GM23248 (cell line): ENCODE measurements at regions not wholly inside any gene's neighbourhood (a gene's known extent, or its start where the extent isn't known, plus 50 kb on each side); places are given as distances from the start of the nearest gene placed in this dataset.

Experiments
- DNase-seq: peaks from one replicate; pipeline ENCODE4 v3.0.0-alpha.2; 2015
- H2AFZ ChIP-seq: fragments of 200-600 bp; sonication (generic); 2 replicates; pipeline ENCODE4 v1.6.1; 2016; ENCODE audit warnings: antibody characterized with exemption
- H3F3A ChIP-seq: fragments of 200-600 bp; sonication (generic); 2 replicates; pipeline ENCODE4 v1.6.1; 2016; ENCODE audit warnings: mild to moderate bottlenecking, antibody characterized with exemption, mixed run types; ENCODE audit not compliant: insufficient read depth
- H3K27ac ChIP-seq: fragments of 200-600 bp; sonication (generic); 2 replicates; pipeline ENCODE4 v1.5.1; 2016; ENCODE audit warnings: mild to moderate bottlenecking
- H3K27me3 ChIP-seq: fragments of 200-600 bp; sonication (generic); replicated peaks from 2 replicates; pipeline ENCODE4 v1.6.1; 2016; ENCODE audit warnings: mild to moderate bottlenecking; ENCODE audit not compliant: insufficient read depth
- H3K36me3 ChIP-seq: fragments of 200-600 bp; sonication (generic); 2 replicates; pipeline ENCODE4 v1.6.1; 2016; ENCODE audit warnings: low read depth, mild to moderate bottlenecking
- H3K4me1 ChIP-seq: fragments of 200-600 bp; sonication (generic); 2 replicates; pipeline ENCODE4 v1.6.1; 2016; ENCODE audit warnings: mild to moderate bottlenecking; ENCODE audit not compliant: insufficient read depth
- H3K4me2 ChIP-seq: fragments of 200-600 bp; sonication (generic); one replicate; pipeline ENCODE4 v1.6.1; 2016; ENCODE audit warnings: mild to moderate bottlenecking; ENCODE audit not compliant: unreplicated experiment
- H3K4me3 ChIP-seq: fragments of 200-600 bp; sonication (generic); 2 replicates; pipeline ENCODE4 v1.5.1; 2016; ENCODE audit warnings: mild to moderate bottlenecking
- H3K79me2 ChIP-seq: fragments of 200-600 bp; sonication (generic); 2 replicates; pipeline ENCODE4 v1.6.1; 2016; ENCODE audit warnings: mild to moderate bottlenecking; ENCODE audit not compliant: insufficient read depth
- H3K9ac ChIP-seq: fragments of 200-600 bp; sonication (generic); 2 replicates; pipeline ENCODE4 v1.6.1; 2016; ENCODE audit warnings: mild to moderate bottlenecking
- H3K9me2 ChIP-seq: fragments of 200-600 bp; sonication (generic); 2 replicates; pipeline ENCODE4 v1.6.1; 2016; ENCODE audit warnings: mixed run types, mild to moderate bottlenecking, moderate library complexity; ENCODE audit not compliant: insufficient read depth
- H3K9me3 ChIP-seq: fragments of 200-600 bp; sonication (generic); one replicate; pipeline ENCODE4 v1.6.1; 2017; ENCODE audit warnings: low read depth
- H4K20me1 ChIP-seq: fragments of 200-600 bp; sonication (generic); 2 replicates; pipeline ENCODE4 v1.6.0; 2016; ENCODE audit not compliant: insufficient read depth
- EZH2 ChIP-seq: fragments of 200-600 bp; sonication (generic); IDR thresholded peaks from 2 replicates; pipeline ENCODE4 v1.6.1; 2018; ENCODE audit warnings: antibody characterized with exemption, mild to moderate bottlenecking; ENCODE audit not compliant: insufficient read depth, poor library complexity, severe bottlenecking
- EZH2phosphoT487 ChIP-seq: fragments of 200-600 bp; sonication (generic); IDR thresholded peaks from 2 replicates; pipeline ENCODE4 v1.6.1; 2018; ENCODE audit warnings: antibody characterized with exemption, moderate library complexity, mild to moderate bottlenecking, low read depth; ENCODE audit not compliant: insufficient read depth
- WGBS, 2 experiments: methylation state at CpG; one replicate each; pipeline ENCODE4 v1.1.6; 2015 to 2017; ENCODE audit warnings: low lambda C conversion rate in 2 of 2, low coverage in 1 of 2; ENCODE audit errors: missing lambda C conversion rate in 2 of 2; 5-methylcytosine and 5-hydroxymethylcytosine counted together
- in situ Hi-C: fragments of 300-500 bp; cut with MboI; formaldehyde crosslinking; loops from 2 replicates; pipeline ENCODE4 v1.15.0; 2020

- TF ChIP-seq EZH2phosphoT487: no peak
- TF ChIP-seq EZH2: no peak
- 95 to 100% methylated on average over 1 of the region's 1 CpG for WGBS, 2 experiments
- in situ Hi-C loops: no loop called here
- Histone ChIP-seq H3F3A (no peaks in the 10 kb centered on the region), H3K4me2 (no peak overlapping the region), H3K4me1 (no peaks in the 10 kb centered on the region), H3K27me3 (no peaks in the 10 kb centered on the region), H4K20me1 (no peaks in the 10 kb centered on the region), H2AFZ (no peak overlapping the region), H3K36me3 (no peaks in the 10 kb centered on the region), H3K27ac (no peak overlapping the region), H3K79me2 (no peaks in the 10 kb centered on the region), H3K4me3 (no peak overlapping the region), H3K9ac (no peak overlapping the region), H3K9me3 (no peaks in the 10 kb centered on the region), H3K9me2 (no peaks in the 10 kb centered on the region)
- no peak for DNase-seq
Observed at GRCh38 chr12:94721173-94721572, 70.8 kb upstream of the TMCC3 start.

- Histone ChIP-seq H3K27me3 (no peaks in the 10 kb centered on the region), H3K9ac (no peak overlapping the region), H3K4me3 (no peak overlapping the region), H3K27ac (no peak overlapping the region), H4K20me1 (no peaks in the 10 kb centered on the region), H3K4me1 (no peaks in the 10 kb centered on the region), H3K4me2 (no peak overlapping the region), H3K79me2 (no peaks in the 10 kb centered on the region), H3K36me3 (no peaks in the 10 kb centered on the region), H3K9me3 (no peaks in the 10 kb centered on the region), H2AFZ (no peak overlapping the region), H3K9me2 (no peaks in the 10 kb centered on the region), H3F3A (no peaks in the 10 kb centered on the region; the same call in 1 of the 2 replicates)
- no peak for DNase-seq
- TF ChIP-seq EZH2 (no peak), EZH2phosphoT487 (no peak)
- in situ Hi-C loops: no loop called here
- 23 to 30% methylated on average over 1 of the region's 1 CpG for WGBS, 2 experiments
Observed at GRCh38 chr12:94718114-94718513, 67.8 kb upstream of the TMCC3 start.

- Histone ChIP-seq H3K4me3 (no peak overlapping the region), H3K9ac (no peak overlapping the region), H3K36me3 (no peaks in the 10 kb centered on the region), H3K9me3 (no peaks in the 10 kb centered on the region), H3K9me2 (no peaks in the 10 kb centered on the region), H3K79me2 (no peaks in the 10 kb centered on the region), H2AFZ (no peak overlapping the region), H3K4me1 (no peaks in the 10 kb centered on the region), H3K27me3 (no peaks in the 10 kb centered on the region), H3K27ac (no peak overlapping the region), H3K4me2 (no peak overlapping the region), H3F3A (no peaks in the 10 kb centered on the region; the same call in 1 of the 2 replicates), H4K20me1 (no peaks in the 10 kb centered on the region)
- WGBS, 2 experiments: 5% methylated on average over 1 of the region's 1 CpG
- in situ Hi-C loops: no loop called here
- DNase-seq: no peak
- TF ChIP-seq EZH2phosphoT487: no peak
- no peak for TF ChIP-seq EZH2
Observed at GRCh38 chr12:94717656-94718055, 67.3 kb upstream of the TMCC3 start.

GRCh38 chr12:94717108-94717507, 66.8 kb upstream of the TMCC3 start:
- no peak overlapping the region for H3K9ac ChIP-seq
- in situ Hi-C loops: no loop called here

GRCh38 chr12:94716339-94716738, 66.0 kb upstream of the TMCC3 start:
- in situ Hi-C loops: no loop called here
- no peaks in the 10 kb centered on the region for H3K9me3 ChIP-seq
- H3K4me2 ChIP-seq: no peak overlapping the region
- H3K79me2 ChIP-seq: no peaks in the 10 kb centered on the region
- H3K36me3 ChIP-seq: no peaks in the 10 kb centered on the region
- no peaks in the 10 kb centered on the region for H4K20me1 ChIP-seq
- TF ChIP-seq EZH2: no peak
- TF ChIP-seq EZH2phosphoT487: no peak
- no peaks in the 10 kb centered on the region for H3K27me3 ChIP-seq
- H3K4me3 ChIP-seq: no peak overlapping the region
- no peak overlapping the region for H2AFZ ChIP-seq
- H3K27ac ChIP-seq: no peak overlapping the region
- no peaks in the 10 kb centered on the region for H3K9me2 ChIP-seq
- no peak for DNase-seq
- no peak overlapping the region for H3K9ac ChIP-seq
- WGBS, 2 experiments: 90 to 94% methylated on average over 6 of the region's 6 CpGs
- H3F3A ChIP-seq: no peaks in the 10 kb centered on the region; the same call in 1 of the 2 replicates
- H3K4me1 ChIP-seq: no peaks in the 10 kb centered on the region

More at GRCh38 chr12:94717108-94717507, 66.8 kb upstream of the TMCC3 start:
- no peaks in the 10 kb centered on the region for H4K20me1 ChIP-seq
- H3K27ac ChIP-seq: no peak overlapping the region
- TF ChIP-seq EZH2 (no peak), EZH2phosphoT487 (no peak)
- H3K79me2 ChIP-seq: no peaks in the 10 kb centered on the region
- no peaks in the 10 kb centered on the region for H3K9me3 ChIP-seq
- no peaks in the 10 kb centered on the region; the same call in 1 of the 2 replicates for H3F3A ChIP-seq
- no peaks in the 10 kb centered on the region for H3K9me2 ChIP-seq
- no peak for DNase-seq
- no peak overlapping the region for H3K4me3 ChIP-seq
- no peaks in the 10 kb centered on the region for H3K27me3 ChIP-seq
- no peaks in the 10 kb centered on the region for H3K36me3 ChIP-seq
- H3K4me2 ChIP-seq: no peak overlapping the region
- H2AFZ ChIP-seq: no peak overlapping the region
- 64 to 69% methylated on average over 8 of the region's 8 CpGs for WGBS, 2 experiments
- no peaks in the 10 kb centered on the region for H3K4me1 ChIP-seq
